WTC11 (cell line): ENCODE measurements at regions not wholly inside any gene's neighbourhood (a gene's known extent, or its start where the extent isn't known, plus 50 kb on each side); places are given as distances from the start of the nearest gene placed in this dataset.

Experiments used
- ATF1 ChIP-seq: sonication (generic); formaldehyde crosslinking; IDR thresholded peaks from 2 replicates; pipeline ENCODE4 v1.8.1; 2023; ENCODE audit warnings: mild to moderate bottlenecking, moderate library complexity, missing genetic modification reagents
- CREB1 ChIP-seq: sonication (generic); formaldehyde crosslinking; IDR thresholded peaks from 2 replicates; pipeline ENCODE4 v1.8.0; 2023; ENCODE audit warnings: mild to moderate bottlenecking, missing genetic modification reagents
- CTCF ChIP-seq: fragments of 200-600 bp; IDR thresholded peaks from 2 replicates; pipeline ENCODE4 v1.8.0; 2022; ENCODE audit warnings: antibody characterized with exemption
- ETV6 ChIP-seq: sonication (generic); formaldehyde crosslinking; IDR thresholded peaks from 2 replicates; pipeline ENCODE4 v1.8.1; 2022; ENCODE audit warnings: mild to moderate bottlenecking, missing genetic modification reagents
- KAT7 ChIP-seq: sonication (generic); formaldehyde crosslinking; IDR thresholded peaks from 2 replicates; pipeline ENCODE4 v1.8.1; 2023; ENCODE audit warnings: missing genetic modification reagents, mild to moderate bottlenecking, borderline replicate concordance
- NFE2L1 ChIP-seq: sonication (generic); formaldehyde crosslinking; IDR thresholded peaks from 2 replicates; pipeline ENCODE4 v1.8.1; 2023; ENCODE audit warnings: missing genetic modification reagents
- SMAD4 ChIP-seq: sonication (generic); formaldehyde crosslinking; IDR thresholded peaks from 2 replicates; pipeline ENCODE4 v1.8.0; 2022; ENCODE audit warnings: mild to moderate bottlenecking, missing genetic modification reagents
- TF ChIP-seq, protein P1 (sequence below): sonication (generic); formaldehyde crosslinking; IDR thresholded peaks from 2 replicates; pipeline ENCODE4 v1.8.1; 2022; ENCODE audit warnings: mild to moderate bottlenecking, moderate library complexity, missing genetic modification reagents

GRCh38 chr4:58871509-58871908 lies 1761.3 kb upstream of the IGFBP7 start:
- TF ChIP-seq CREB1 (CRISPR knock-in tag) (no peak), CTCF (no peak), KAT7 (no peak), SMAD4 (CRISPR knock-in tag) (no peak), ATF1 (no peak), ETV6 (CRISPR knock-in tag) (no peak), NFE2L1 (CRISPR knock-in tag) (no peak)
- TF ChIP-seq, protein P1, sequence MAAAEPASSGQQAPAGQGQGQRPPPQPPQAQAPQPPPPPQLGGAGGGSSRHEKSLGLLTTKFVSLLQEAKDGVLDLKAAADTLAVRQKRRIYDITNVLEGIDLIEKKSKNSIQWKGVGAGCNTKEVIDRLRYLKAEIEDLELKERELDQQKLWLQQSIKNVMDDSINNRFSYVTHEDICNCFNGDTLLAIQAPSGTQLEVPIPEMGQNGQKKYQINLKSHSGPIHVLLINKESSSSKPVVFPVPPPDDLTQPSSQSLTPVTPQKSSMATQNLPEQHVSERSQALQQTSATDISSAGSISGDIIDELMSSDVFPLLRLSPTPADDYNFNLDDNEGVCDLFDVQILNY (CRISPR knock-in tag), result no peak
